ENCODE measurements at regions not wholly inside any gene's neighbourhood (a gene's known extent, or its start where the extent isn't known, plus 50 kb on each side); places are given as distances from the start of the nearest gene placed in this dataset.

- DNase-seq (ENCODE audit: low read depth) = no peak
Observed at GRCh38 chr6:139430899-139431601, 56.6 kb upstream of the CITED2 start.

GRCh38 chr6:139429580-139430145 is 55.2 kb upstream of the CITED2 start:
- DNase-seq (ENCODE audit: low read depth) = no peak

DNA sequence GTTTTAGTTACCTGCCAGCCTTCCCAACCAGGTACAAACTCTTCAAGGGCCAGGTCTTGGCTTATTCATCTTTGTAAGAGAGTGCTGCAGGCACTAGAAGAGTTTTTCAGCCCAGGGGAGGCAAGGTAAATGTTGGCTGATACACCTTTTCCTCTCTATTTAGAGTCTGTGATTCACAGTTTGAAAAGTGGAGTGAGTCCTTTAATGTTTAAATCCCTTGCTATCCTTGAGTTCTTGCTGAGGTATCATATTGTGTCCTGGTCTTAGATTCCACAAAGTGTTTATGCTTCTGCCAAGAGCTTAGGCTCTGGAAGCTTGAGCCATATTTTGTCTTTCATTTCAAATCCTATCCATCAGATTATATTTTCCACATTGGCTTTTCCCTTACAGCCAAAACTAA is 52.8 kb upstream of the CITED2 start:
- DNase-seq (ENCODE audit: low read depth) = no peak

DNA sequence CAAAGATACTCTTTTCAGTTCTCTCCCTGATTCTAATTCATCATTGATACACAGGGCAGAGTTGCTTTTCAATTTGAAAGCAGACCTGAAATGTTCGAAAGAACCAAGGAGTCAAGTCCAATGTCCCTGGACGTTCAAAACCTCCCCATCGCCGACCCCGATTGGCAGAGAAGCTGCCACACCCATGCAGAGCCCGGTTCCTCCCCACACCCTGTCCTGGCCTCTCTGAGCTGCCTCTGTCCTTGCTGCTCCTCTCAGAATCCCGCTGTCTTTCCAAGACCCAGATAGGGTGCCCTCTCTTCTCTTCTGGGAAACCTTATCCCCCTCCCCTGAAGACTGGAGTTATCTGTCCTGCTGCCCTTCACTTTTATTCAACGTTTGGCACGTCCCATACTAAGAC is 52.3 kb upstream of the CITED2 start:
- DNase-seq (ENCODE audit: low read depth) = no peak

DNA sequence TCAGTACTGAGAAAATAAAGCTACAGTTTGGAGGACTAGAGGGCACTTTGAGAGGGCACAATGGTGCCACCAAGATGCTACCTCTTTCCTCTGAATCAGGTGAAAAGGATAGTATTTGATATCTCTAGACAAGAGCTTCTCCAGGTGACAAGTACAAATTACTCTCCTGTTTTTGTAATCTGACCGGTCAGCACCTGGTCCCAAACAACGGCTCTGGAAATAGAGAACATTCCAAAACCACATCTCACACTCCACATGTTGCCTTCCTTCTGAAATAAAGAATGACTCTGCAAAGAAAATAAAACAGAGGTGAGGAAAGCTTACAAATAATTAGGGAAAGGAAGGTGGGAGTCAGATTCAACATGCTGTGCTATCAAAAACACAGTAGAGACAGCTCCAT is 51.3 kb upstream of the CITED2 start:
- no peak for DNase-seq (ENCODE audit: low read depth)

DNA sequence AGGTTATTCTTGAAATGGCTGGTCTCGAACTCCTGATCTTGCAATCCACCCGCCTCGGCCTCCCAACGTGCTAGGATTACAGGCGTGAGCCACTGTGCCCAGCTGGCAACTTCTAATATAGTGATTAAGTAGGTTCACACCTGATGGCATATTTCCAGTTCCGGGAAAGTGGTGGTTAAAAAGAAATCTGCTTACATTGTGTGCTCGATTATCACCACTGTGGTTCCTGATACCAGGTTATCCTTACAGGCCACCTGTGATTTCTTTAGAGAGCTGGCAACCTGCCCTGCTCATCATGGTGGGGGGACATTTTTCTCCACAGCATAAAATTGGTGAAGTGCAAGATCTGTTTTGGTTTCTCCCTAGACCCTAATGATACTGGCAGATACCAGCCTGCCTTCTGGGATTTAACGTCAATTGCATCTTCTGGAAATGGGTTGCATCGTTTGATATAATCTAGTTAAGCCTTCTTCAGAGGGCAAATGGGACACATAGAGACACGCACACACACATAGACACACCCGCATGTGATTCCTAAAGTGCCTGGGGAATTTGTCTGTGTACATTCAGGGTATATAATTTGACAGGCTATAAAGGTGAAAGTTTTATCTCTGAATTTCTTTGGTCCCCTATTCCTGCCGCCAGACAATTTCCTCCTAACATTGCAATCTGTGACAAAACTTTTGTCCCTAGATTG is 49.7 kb upstream of the CITED2 start:
- no peak for DNase-seq (ENCODE audit: low read depth)
